ENCODE measurements at regions not wholly inside any gene's neighbourhood (a gene's known extent, or its start where the extent isn't known, plus 50 kb on each side); places are given as distances from the start of the nearest gene placed in this dataset.
A peak's percentile ranks its signal among the peaks of the same experiment; 100 is the strongest.

DNA sequence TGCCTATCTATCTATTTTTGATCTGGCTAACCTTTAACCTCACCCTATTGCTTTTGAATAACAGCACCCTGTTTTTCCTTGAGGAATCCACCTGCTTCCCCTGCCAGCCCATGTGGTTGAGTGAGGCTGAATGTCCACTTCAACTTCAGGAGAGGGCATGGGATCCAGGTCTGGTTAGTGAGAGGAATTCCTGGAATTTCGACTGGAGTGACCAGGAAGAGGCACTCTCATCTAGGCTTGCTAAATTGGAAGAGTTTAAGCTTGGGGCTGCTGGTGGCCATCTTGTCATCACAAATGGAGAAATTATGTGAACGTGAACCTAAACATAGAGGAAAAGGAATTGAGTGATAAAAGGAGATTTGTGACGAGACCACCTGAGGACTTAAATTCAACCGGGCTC lies 322.1 kb downstream of the OSTF1 start:
- H3K36me3 ChIP-seq (ENCODE audit: control insufficient read depth, insufficient read depth, low read length) = no peaks in the 10 kb centered on the region
- no peak for ATAC-seq (ENCODE audit: low read depth in 2 of 2)
- no peaks in the 10 kb centered on the region for H3K4me1 ChIP-seq (ENCODE audit: control insufficient read depth, insufficient read depth, low read length, poor library complexity, severe bottlenecking)
- H3K36me3 Mint-ChIP-seq = no peaks in the 10 kb centered on the region
- H3K27me3 Mint-ChIP-seq = peaks cover 11% of the 10 kb centered on the region
- H3K4me3 Mint-ChIP-seq = no peak overlapping the region
- no peaks in the 10 kb centered on the region for H3K9me3 ChIP-seq (ENCODE audit: control insufficient read depth in 2 of 2, low read length in 2 of 2)
- no peaks in the 10 kb centered on the region for H3K27me3 ChIP-seq (ENCODE audit: control insufficient read depth, insufficient read depth, low read length)
- H3K27ac Mint-ChIP-seq = no peak overlapping the region
- H3K4me1 Mint-ChIP-seq = no peaks in the 10 kb centered on the region
- DNase-seq = no peak
- H3K27ac ChIP-seq (ENCODE audit: insufficient read depth, low read length, poor library complexity, severe bottlenecking) = no peak overlapping the region
- H3K4me3 ChIP-seq (ENCODE audit: low read depth, low read length) = no peak overlapping the region
- peaks cover 0 to 6% (median 2%) of the 10 kb centered on the region in 7 donors for H3K9me3 Mint-ChIP-seq

DNA sequence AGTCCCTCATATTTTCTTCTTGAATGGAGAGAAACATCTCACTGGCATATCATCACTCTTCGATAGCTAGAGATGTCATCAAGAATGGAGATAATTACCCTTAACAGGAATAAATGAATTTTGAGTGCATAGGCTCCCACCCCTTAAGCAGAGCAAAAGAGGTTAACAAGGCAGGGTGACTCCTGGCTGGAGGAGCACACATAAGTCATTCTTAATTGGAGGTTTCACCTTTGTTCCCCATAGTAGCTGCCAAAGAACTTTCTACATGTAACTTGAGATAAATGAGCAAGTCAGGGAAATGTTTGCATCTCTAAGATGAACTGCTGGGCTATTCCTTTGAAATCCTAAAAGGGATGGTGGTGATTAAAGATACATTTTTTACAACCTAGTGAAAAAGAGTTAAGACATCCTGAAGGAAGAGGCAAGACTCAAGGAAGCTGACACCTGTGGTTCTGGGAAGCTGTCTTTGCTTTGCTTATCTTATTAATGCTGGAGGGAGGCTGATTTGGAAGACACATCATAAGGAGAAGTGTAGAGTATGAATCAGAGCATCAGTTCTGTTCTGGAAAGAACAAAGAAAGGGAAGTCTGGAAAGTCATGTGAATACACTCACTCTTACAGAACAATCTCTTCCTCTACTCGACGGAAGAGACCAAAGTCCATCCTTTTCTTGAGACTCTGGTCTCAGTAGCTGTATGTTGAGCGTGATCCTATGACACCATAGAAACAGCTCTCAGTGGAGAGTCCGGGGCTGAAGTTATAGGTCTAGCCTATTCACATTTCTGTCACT lies 326.3 kb downstream of the OSTF1 start:
- H3K36me3 Mint-ChIP-seq = no peaks in the 10 kb centered on the region
- peaks cover 0 to 3% (median 0%) of the 10 kb centered on the region in 7 donors for H3K9me3 Mint-ChIP-seq
- Histone ChIP-seq H3K4me3 (ENCODE audit: low read depth, low read length) (no peak overlapping the region), H3K4me1 (ENCODE audit: control insufficient read depth, insufficient read depth, low read length, poor library complexity, severe bottlenecking) (no peaks in the 10 kb centered on the region), H3K27ac (ENCODE audit: insufficient read depth, low read length, poor library complexity, severe bottlenecking) (no peak overlapping the region), H3K36me3 (ENCODE audit: control insufficient read depth, insufficient read depth, low read length) (no peaks in the 10 kb centered on the region), H3K27me3 (ENCODE audit: control insufficient read depth, insufficient read depth, low read length) (no peaks in the 10 kb centered on the region), H3K9me3 (ENCODE audit: control insufficient read depth in 2 of 2, low read length in 2 of 2) (no peaks in the 10 kb centered on the region)
- no peak overlapping the region for H3K27ac Mint-ChIP-seq
- H3K27me3 Mint-ChIP-seq = peaks cover 6% of the 10 kb centered on the region
- no peak for ATAC-seq (ENCODE audit: low read depth in 2 of 2)
- no peak overlapping the region for H3K4me3 Mint-ChIP-seq
- no peak for DNase-seq
- no peaks in the 10 kb centered on the region for H3K4me1 Mint-ChIP-seq

GRCh38 chr9:75417471-75417870 lies 329.2 kb downstream of the OSTF1 start:
- no peaks in the 10 kb centered on the region for H3K27me3 Mint-ChIP-seq

DNA sequence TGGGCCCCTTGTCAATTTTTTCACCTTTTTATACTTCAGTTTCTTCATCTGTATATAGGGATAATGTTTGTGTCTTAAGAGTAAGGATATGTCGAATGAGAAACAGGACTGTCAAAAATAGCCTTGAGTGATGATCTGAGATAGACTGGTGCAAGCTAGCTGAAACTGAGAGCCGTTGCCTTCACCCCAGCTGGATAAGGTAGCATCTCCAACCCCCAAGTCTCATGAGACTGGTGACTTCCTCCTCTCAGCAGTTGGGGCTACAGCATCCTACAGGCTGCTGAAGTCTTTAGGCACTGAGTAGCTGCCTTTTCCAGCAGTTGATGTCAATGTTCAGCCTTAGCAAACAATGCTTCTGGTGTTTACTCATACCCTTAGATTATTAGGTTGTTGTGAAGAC lies 330.2 kb downstream of the OSTF1 start:
- H3K36me3 ChIP-seq (ENCODE audit: control insufficient read depth, insufficient read depth, low read length) = no peaks in the 10 kb centered on the region
- DNase-seq (no peak), ATAC-seq (ENCODE audit: low read depth in 2 of 2) (no peak)
- H3K4me1 ChIP-seq (ENCODE audit: control insufficient read depth, insufficient read depth, low read length, poor library complexity, severe bottlenecking) = no peaks in the 10 kb centered on the region
- Mint-ChIP-seq H3K27ac (no peak overlapping the region), H3K4me3 (no peak overlapping the region), H3K4me1 (no peaks in the 10 kb centered on the region), H3K36me3 (no peaks in the 10 kb centered on the region), H3K27me3 (no peaks in the 10 kb centered on the region), H3K9me3 (peaks cover 0 to 4% (median 2%) of the 10 kb centered on the region in 7 donors)
- no peak overlapping the region for H3K27ac ChIP-seq (ENCODE audit: insufficient read depth, low read length, poor library complexity, severe bottlenecking)
- no peaks in the 10 kb centered on the region for H3K9me3 ChIP-seq (ENCODE audit: control insufficient read depth in 2 of 2, low read length in 2 of 2)
- no peaks in the 10 kb centered on the region for H3K27me3 ChIP-seq (ENCODE audit: control insufficient read depth, insufficient read depth, low read length)
- H3K4me3 ChIP-seq (ENCODE audit: low read depth, low read length) = no peak overlapping the region

More at GRCh38 chr9:75417471-75417870, 329.2 kb downstream of the OSTF1 start:
- Histone ChIP-seq H3K27ac (ENCODE audit: insufficient read depth, low read length, poor library complexity, severe bottlenecking) (no peak overlapping the region), H3K4me3 (ENCODE audit: low read depth, low read length) (no peak overlapping the region), H3K27me3 (ENCODE audit: control insufficient read depth, insufficient read depth, low read length) (no peaks in the 10 kb centered on the region), H3K9me3 (ENCODE audit: control insufficient read depth in 2 of 2, low read length in 2 of 2) (no peaks in the 10 kb centered on the region), H3K4me1 (ENCODE audit: control insufficient read depth, insufficient read depth, low read length, poor library complexity, severe bottlenecking) (no peaks in the 10 kb centered on the region), H3K36me3 (ENCODE audit: control insufficient read depth, insufficient read depth, low read length) (no peaks in the 10 kb centered on the region)
- no peak overlapping the region for H3K4me3 Mint-ChIP-seq
- no peak overlapping the region for H3K27ac Mint-ChIP-seq
- DNase-seq (no peak), ATAC-seq (ENCODE audit: low read depth in 2 of 2) (no peak)
- no peaks in the 10 kb centered on the region for H3K36me3 Mint-ChIP-seq
- no peaks in the 10 kb centered on the region for H3K4me1 Mint-ChIP-seq
- peaks cover 0 to 4% (median 2%) of the 10 kb centered on the region in 7 donors for H3K9me3 Mint-ChIP-seq

- Histone ChIP-seq H3K36me3 (ENCODE audit: control insufficient read depth, insufficient read depth, low read length) (no peaks in the 10 kb centered on the region), H3K27ac (ENCODE audit: insufficient read depth, low read length, poor library complexity, severe bottlenecking) (no peak overlapping the region), H3K27me3 (ENCODE audit: control insufficient read depth, insufficient read depth, low read length) (no peaks in the 10 kb centered on the region), H3K9me3 (ENCODE audit: control insufficient read depth in 2 of 2, low read length in 2 of 2) (no peaks in the 10 kb centered on the region), H3K4me1 (ENCODE audit: control insufficient read depth, insufficient read depth, low read length, poor library complexity, severe bottlenecking) (no peaks in the 10 kb centered on the region), H3K4me3 (ENCODE audit: low read depth, low read length) (no peak overlapping the region)
- Mint-ChIP-seq H3K4me3 (no peak overlapping the region), H3K27ac (no peak overlapping the region), H3K4me1 (no peaks in the 10 kb centered on the region), H3K9me3 (peaks cover 0 to 6% (median 0%) of the 10 kb centered on the region in 7 donors), H3K27me3 (no peaks in the 10 kb centered on the region), H3K36me3 (no peaks in the 10 kb centered on the region)
- ATAC-seq (ENCODE audit: low read depth in 2 of 2) = no peak
- DNase-seq = peak in 1 of 3 donors; percentile 24
Measured at GRCh38 chr9:75422944-75423522, 334.7 kb downstream of the OSTF1 start.

GRCh38 chr9:75429531-75430475 lies 341.5 kb downstream of the OSTF1 start:
- DNase-seq (no peak), ATAC-seq (ENCODE audit: low read depth in 2 of 2) (no peak)
- Mint-ChIP-seq H3K9me3 (peaks cover 0 to 7% (median 0%) of the 10 kb centered on the region in 7 donors), H3K4me3 (no peak overlapping the region), H3K36me3 (no peaks in the 10 kb centered on the region), H3K27ac (no peak overlapping the region), H3K27me3 (no peaks in the 10 kb centered on the region), H3K4me1 (no peaks in the 10 kb centered on the region)
- Histone ChIP-seq H3K4me1 (ENCODE audit: control insufficient read depth, insufficient read depth, low read length, poor library complexity, severe bottlenecking) (no peaks in the 10 kb centered on the region), H3K36me3 (ENCODE audit: control insufficient read depth, insufficient read depth, low read length) (no peaks in the 10 kb centered on the region), H3K9me3 (ENCODE audit: control insufficient read depth in 2 of 2, low read length in 2 of 2) (no peaks in the 10 kb centered on the region), H3K4me3 (ENCODE audit: low read depth, low read length) (no peak overlapping the region), H3K27ac (ENCODE audit: insufficient read depth, low read length, poor library complexity, severe bottlenecking) (no peak overlapping the region), H3K27me3 (ENCODE audit: control insufficient read depth, insufficient read depth, low read length) (no peaks in the 10 kb centered on the region)

- no peaks in the 10 kb centered on the region for H3K9me3 ChIP-seq (ENCODE audit: control insufficient read depth in 2 of 2, low read length in 2 of 2)
- DNase-seq (no peak), ATAC-seq (ENCODE audit: low read depth in 2 of 2) (no peak)
- no peaks in the 10 kb centered on the region for H3K27me3 ChIP-seq (ENCODE audit: control insufficient read depth, insufficient read depth, low read length)
- Mint-ChIP-seq H3K4me3 (no peak overlapping the region), H3K27me3 (no peaks in the 10 kb centered on the region), H3K27ac (no peak overlapping the region), H3K36me3 (no peaks in the 10 kb centered on the region), H3K4me1 (no peaks in the 10 kb centered on the region), H3K9me3 (peaks cover 0 to 7% (median 0%) of the 10 kb centered on the region in 7 donors)
- no peak overlapping the region for H3K27ac ChIP-seq (ENCODE audit: insufficient read depth, low read length, poor library complexity, severe bottlenecking)
- no peaks in the 10 kb centered on the region for H3K4me1 ChIP-seq (ENCODE audit: control insufficient read depth, insufficient read depth, low read length, poor library complexity, severe bottlenecking)
- H3K4me3 ChIP-seq (ENCODE audit: low read depth, low read length) = no peak overlapping the region
- no peaks in the 10 kb centered on the region for H3K36me3 ChIP-seq (ENCODE audit: control insufficient read depth, insufficient read depth, low read length)
Measured at GRCh38 chr9:75431375-75431774, 343.1 kb downstream of the OSTF1 start.

Data from CD4-positive, CD25-positive, alpha-beta regulatory T cell (primary cell).